Parathyroid adenoma (tissue), 2 donors: ENCODE measurements at regions not wholly inside any gene's neighbourhood (a gene's known extent, or its start where the extent isn't known, plus 50 kb on each side); places are given as distances from the start of the nearest gene placed in this dataset.

ENCODE experiments used
- H2AFZ ChIP-seq: fragments of 300-600 bp; sonication (generic); one replicate; pipeline ENCODE4 v1.7.0; 2017; ENCODE audit warnings: antibody characterized with exemption, mild to moderate bottlenecking
- H3K27ac ChIP-seq: fragments of 300-600 bp; sonication (generic); one replicate; pipeline ENCODE4 v1.7.0; 2017
- H3K27me3 ChIP-seq: fragments of 300-600 bp; sonication (generic); one replicate; pipeline ENCODE4 v1.7.0; 2017; ENCODE audit warnings: low read length; ENCODE audit not compliant: control insufficient read depth, insufficient read depth
- H3K36me3 ChIP-seq: fragments of 300-600 bp; sonication (generic); one replicate; pipeline ENCODE4 v1.7.0; 2017; ENCODE audit warnings: low read length; ENCODE audit not compliant: control insufficient read depth, insufficient read depth
- H3K4me1 ChIP-seq: fragments of 300-600 bp; sonication (generic); one replicate; pipeline ENCODE4 v1.7.0; 2017; ENCODE audit warnings: control low read depth
- H3K4me2 ChIP-seq: fragments of 300-600 bp; sonication (generic); one replicate; pipeline ENCODE4 v1.7.0; 2017; ENCODE audit warnings: low read length
- H3K4me3 ChIP-seq: fragments of 300-600 bp; sonication (generic); one replicate; pipeline ENCODE4 v1.7.0; 2017; ENCODE audit warnings: low read depth, low read length
- H3K79me2 ChIP-seq: fragments of 300-600 bp; sonication (generic); one replicate; pipeline ENCODE4 v1.7.0; 2017; ENCODE audit warnings: control low read depth
- H3K9ac ChIP-seq: fragments of 300-600 bp; sonication (generic); one replicate; pipeline ENCODE4 v1.7.0; 2017; ENCODE audit warnings: mild to moderate bottlenecking
- H3K9me3 ChIP-seq: fragments of 300-600 bp; sonication (generic); one replicate; pipeline ENCODE4 v1.7.0; 2017; ENCODE audit warnings: low read length; ENCODE audit not compliant: control insufficient read depth
- TF ChIP-seq, protein P1 (sequence below): fragments of 300-600 bp; sonication (generic); IDR thresholded peaks from one replicate; pipeline ENCODE4 v1.7.0; 2017; ENCODE audit warnings: antibody characterized with exemption, mild to moderate bottlenecking
- donor health status: primary hyperparathyroidism.

- Histone ChIP-seq H3K79me2 (no peaks in the 10 kb centered on the region), H3K9ac (no peak overlapping the region), H3K4me3 (no peak overlapping the region), H3K36me3 (no peaks in the 10 kb centered on the region), H2AFZ (no peak overlapping the region), H3K27me3 (no peaks in the 10 kb centered on the region), H3K27ac (no peak overlapping the region), H3K9me3 (no peaks in the 10 kb centered on the region), H3K4me1 (no peaks in the 10 kb centered on the region), H3K4me2 (no peak overlapping the region)
- TF ChIP-seq, protein P1, sequence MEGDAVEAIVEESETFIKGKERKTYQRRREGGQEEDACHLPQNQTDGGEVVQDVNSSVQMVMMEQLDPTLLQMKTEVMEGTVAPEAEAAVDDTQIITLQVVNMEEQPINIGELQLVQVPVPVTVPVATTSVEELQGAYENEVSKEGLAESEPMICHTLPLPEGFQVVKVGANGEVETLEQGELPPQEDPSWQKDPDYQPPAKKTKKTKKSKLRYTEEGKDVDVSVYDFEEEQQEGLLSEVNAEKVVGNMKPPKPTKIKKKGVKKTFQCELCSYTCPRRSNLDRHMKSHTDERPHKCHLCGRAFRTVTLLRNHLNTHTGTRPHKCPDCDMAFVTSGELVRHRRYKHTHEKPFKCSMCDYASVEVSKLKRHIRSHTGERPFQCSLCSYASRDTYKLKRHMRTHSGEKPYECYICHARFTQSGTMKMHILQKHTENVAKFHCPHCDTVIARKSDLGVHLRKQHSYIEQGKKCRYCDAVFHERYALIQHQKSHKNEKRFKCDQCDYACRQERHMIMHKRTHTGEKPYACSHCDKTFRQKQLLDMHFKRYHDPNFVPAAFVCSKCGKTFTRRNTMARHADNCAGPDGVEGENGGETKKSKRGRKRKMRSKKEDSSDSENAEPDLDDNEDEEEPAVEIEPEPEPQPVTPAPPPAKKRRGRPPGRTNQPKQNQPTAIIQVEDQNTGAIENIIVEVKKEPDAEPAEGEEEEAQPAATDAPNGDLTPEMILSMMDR: no peak
These were observed 131.2 kb upstream of the ZNF608 start for GRCh38 chr5:124877501-124878146.

DNA sequence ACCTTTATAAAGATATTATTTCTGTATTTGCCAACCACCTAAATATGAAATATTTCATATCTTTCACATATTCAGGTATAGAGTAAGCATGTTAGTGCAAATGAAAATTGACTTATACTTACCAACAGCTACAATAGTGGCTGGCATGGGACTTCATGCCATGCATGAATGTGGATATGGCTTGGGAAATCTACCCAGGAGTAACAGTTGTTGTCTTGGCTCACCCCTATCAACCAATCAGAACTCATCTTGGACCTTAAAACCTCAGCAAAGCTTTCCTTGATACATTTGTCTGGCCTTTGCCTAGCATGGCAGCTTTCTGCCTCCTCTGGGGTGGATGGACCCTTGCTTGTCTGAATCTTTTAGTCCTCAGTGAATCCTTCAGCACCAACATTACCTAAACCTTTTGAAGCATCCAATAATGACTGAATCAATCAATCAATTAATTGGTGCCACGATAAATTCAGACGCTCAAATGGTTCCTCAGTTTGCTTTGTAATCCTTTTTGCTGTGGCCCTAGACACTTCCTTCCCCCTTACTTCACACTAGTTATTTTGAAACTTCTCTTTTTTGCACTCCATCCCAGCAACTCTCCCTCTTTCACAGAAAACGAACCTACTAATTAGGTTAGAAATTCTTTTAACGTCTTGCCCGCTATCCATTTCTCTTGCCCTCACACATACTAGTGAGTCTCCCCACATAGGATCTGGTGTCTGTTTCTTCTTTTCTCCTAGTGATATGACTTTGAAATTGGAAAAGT, 132.3 kb upstream of the ZNF608 start:
- no peaks in the 10 kb centered on the region for H3K79me2 ChIP-seq
- no peaks in the 10 kb centered on the region for H3K4me1 ChIP-seq
- no peaks in the 10 kb centered on the region for H3K36me3 ChIP-seq
- H3K9ac ChIP-seq: no peak overlapping the region
- no peaks in the 10 kb centered on the region for H3K27me3 ChIP-seq
- no peak overlapping the region for H3K27ac ChIP-seq
- no peak overlapping the region for H2AFZ ChIP-seq
- H3K4me3 ChIP-seq: no peak overlapping the region
- TF ChIP-seq, protein P1: no peak
- H3K4me2 ChIP-seq: no peak overlapping the region
- H3K9me3 ChIP-seq: no peaks in the 10 kb centered on the region

- no peaks in the 10 kb centered on the region for H3K27me3 ChIP-seq
- H3K27ac ChIP-seq: no peak overlapping the region
- TF ChIP-seq, protein P1: no peak
- no peak overlapping the region for H3K4me2 ChIP-seq
- H3K4me1 ChIP-seq: no peaks in the 10 kb centered on the region
- H3K79me2 ChIP-seq: no peaks in the 10 kb centered on the region
- no peak overlapping the region for H2AFZ ChIP-seq
- H3K9me3 ChIP-seq: no peaks in the 10 kb centered on the region
- no peak overlapping the region for H3K9ac ChIP-seq
- no peak overlapping the region for H3K4me3 ChIP-seq
- H3K36me3 ChIP-seq: no peaks in the 10 kb centered on the region
These were observed 134.7 kb upstream of the ZNF608 start for GRCh38 chr5:124880903-124881697.

DNA sequence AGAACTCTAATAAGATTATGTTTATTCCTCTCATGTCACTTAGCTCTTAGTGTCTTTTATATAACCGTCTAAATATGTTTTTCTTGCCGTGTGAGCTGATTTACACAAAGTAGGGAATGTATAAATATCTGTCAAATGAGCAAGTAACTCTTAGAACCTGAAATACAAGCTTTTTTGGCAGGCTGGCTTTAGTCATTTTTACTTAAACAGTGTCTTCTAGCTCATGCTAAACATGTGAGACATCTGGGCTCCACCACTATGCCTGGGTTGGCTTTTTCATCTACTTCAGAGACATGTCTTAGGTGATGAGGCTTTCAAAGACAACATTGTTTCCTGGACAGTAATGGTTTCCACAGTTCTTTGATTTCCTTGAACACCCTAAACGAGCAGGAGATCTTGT, 137.2 kb upstream of the ZNF608 start:
- Histone ChIP-seq H3K27ac (no peak overlapping the region), H3K4me1 (peaks cover 4% of the 10 kb centered on the region), H2AFZ (no peak overlapping the region), H3K4me2 (no peak overlapping the region), H3K27me3 (no peaks in the 10 kb centered on the region), H3K9me3 (no peaks in the 10 kb centered on the region), H3K36me3 (no peaks in the 10 kb centered on the region), H3K79me2 (no peaks in the 10 kb centered on the region), H3K9ac (no peak overlapping the region), H3K4me3 (no peak overlapping the region)
- TF ChIP-seq, protein P1: no peak
